ENCODE measurements at regions not wholly inside any gene's neighbourhood (a gene's known extent, or its start where the extent isn't known, plus 50 kb on each side); places are given as distances from the start of the nearest gene placed in this dataset.

DNA sequence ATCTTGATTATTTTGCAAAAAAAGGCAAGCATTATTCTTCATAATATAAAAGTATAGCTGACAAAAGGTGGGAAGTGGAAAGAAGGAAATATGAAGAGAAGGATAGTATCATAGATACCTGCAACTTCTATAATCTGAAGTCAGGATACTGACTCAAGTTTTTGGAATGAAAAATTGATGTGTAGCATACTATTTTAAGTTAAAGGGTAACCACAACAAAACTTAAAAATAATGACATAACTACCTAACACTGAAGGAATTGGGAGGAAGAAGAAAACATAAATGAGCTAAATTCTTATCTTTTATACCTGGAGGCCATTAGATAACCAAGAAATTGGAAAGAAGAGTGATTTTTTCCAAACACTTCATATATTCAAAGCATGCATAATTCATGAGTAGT, 51.8 kb upstream of the TLE1 start:
- no peak for DNase-seq (ENCODE audit: low read depth)
- H3K4me3 ChIP-seq (ENCODE audit: low read depth, low read length), result no peak overlapping the region
- TF ChIP-seq, protein P1, sequence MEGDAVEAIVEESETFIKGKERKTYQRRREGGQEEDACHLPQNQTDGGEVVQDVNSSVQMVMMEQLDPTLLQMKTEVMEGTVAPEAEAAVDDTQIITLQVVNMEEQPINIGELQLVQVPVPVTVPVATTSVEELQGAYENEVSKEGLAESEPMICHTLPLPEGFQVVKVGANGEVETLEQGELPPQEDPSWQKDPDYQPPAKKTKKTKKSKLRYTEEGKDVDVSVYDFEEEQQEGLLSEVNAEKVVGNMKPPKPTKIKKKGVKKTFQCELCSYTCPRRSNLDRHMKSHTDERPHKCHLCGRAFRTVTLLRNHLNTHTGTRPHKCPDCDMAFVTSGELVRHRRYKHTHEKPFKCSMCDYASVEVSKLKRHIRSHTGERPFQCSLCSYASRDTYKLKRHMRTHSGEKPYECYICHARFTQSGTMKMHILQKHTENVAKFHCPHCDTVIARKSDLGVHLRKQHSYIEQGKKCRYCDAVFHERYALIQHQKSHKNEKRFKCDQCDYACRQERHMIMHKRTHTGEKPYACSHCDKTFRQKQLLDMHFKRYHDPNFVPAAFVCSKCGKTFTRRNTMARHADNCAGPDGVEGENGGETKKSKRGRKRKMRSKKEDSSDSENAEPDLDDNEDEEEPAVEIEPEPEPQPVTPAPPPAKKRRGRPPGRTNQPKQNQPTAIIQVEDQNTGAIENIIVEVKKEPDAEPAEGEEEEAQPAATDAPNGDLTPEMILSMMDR (IDR thresholded peaks at IDR 0.05; ENCODE audit: low read depth, low read length, missing control alignments), result no peak

DNA sequence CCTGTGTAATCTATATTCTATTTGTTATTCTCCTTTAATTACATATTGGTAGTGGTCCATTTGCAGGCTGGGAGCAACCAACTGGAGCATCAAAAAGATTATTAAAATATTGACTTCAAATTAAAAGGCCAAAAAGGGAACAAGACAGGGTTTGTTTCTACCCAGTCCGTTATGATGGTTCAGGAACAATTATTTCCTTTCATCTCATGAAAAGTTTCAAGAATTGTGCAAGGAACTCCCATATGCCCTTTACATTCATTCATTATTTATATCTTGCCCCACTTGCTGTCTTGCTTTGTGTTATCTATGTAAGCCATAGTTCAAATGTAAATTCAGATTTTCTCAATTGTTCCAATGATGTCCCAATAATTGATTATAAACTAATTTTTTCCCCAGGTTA, 58.7 kb upstream of the TLE1 start:
- no peak for DNase-seq (ENCODE audit: low read depth)
- no peak overlapping the region for H3K4me3 ChIP-seq (ENCODE audit: low read depth, low read length)
- TF ChIP-seq, protein P1 (IDR thresholded peaks at IDR 0.05; ENCODE audit: low read depth, low read length, missing control alignments), result no peak

DNA sequence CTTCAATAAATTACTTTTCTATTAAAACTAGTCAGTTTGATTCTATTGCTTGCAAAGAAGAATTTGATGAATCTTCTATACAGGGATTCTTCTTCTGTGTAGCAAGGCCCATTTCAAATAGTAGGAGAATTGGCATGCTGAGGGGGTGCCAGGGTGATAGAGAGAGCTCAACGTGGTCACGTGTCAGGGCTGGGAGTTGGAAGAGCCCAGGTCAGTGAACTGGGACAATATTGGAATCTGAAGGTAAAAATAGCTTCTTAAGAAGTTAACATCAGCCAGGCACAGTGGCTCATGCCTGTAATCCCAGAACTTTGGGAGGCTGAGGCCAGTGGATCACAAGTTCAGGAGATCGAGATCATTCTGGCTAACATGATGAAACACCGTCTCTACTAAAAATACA, 64.1 kb upstream of the TLE1 start:
- TF ChIP-seq, protein P1 (IDR thresholded peaks at IDR 0.05; ENCODE audit: low read depth, low read length, missing control alignments), result no peak
- no peak overlapping the region for H3K4me3 ChIP-seq (ENCODE audit: low read depth, low read length)
- no peak for DNase-seq (ENCODE audit: low read depth)

DNA sequence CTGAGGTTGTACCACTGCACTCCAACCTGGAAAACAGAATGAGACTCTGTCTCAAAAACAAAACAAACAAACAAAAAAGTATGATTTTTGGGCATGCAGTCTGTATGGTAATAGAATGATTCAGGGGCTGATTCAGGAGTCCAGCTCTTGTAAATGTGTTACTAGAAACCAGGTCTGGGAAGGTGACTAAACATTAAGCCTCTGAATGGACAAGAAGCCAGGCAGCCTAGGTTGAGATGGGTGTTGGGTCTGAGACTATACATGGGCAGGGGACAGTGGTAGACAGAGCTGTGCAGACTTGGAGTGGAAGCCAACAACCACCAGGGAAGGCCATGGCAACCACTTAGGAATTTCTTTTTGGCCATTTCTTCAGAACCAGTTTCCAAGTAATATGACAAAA, 64.9 kb upstream of the TLE1 start:
- no peak for DNase-seq (ENCODE audit: low read depth)
- H3K4me3 ChIP-seq (ENCODE audit: low read depth, low read length), result no peak overlapping the region
- TF ChIP-seq, protein P1 (IDR thresholded peaks at IDR 0.05; ENCODE audit: low read depth, low read length, missing control alignments), result no peak

DNA sequence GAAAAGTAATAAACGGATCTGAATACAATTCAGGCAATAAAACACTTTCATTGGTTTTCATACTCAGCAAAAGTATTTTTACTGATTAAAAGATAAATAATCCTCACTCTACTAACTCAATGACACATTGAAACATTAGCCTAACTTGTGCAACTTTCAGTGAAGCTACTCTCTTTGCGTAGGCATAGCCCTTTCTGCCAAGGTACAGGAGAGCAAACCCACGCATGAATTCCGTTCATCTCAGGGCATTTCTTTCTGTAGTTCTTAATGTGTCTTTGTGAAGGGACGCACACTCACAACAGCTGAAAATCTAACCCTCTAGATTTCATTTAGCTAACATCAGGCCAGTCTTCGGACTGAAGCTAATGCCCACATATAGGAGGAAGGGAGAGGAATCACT, 66.4 kb upstream of the TLE1 start:
- TF ChIP-seq, protein P1 (IDR thresholded peaks at IDR 0.05; ENCODE audit: low read depth, low read length, missing control alignments), result no peak
- H3K4me3 ChIP-seq (ENCODE audit: low read depth, low read length), result no peak overlapping the region
- no peak for DNase-seq (ENCODE audit: low read depth)

DNA sequence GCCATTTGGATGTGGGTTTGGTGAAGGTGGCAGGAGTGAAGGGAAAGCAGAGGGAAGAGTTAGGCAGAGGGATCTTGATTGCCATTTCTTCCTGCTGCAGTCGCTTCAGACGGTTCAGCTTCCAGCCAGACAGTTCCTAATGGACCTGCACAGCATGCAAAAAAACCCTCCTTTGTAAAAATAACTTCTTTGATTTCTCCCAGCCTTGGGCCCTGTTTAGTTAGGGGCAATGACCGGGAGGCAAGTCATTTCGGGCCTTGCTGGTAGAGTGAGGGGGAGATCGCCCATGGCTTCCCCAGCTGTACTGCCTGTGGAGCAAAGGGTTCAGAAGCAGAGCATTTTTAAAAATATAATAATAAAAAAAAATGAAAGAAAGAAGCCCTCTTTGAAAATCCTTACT, 67.2 kb upstream of the TLE1 start:
- DNase-seq (ENCODE audit: low read depth), result no peak
- no peak overlapping the region for H3K4me3 ChIP-seq (ENCODE audit: low read depth, low read length)
- TF ChIP-seq, protein P1 (IDR thresholded peaks at IDR 0.05; ENCODE audit: low read depth, low read length, missing control alignments), result no peak

DNA sequence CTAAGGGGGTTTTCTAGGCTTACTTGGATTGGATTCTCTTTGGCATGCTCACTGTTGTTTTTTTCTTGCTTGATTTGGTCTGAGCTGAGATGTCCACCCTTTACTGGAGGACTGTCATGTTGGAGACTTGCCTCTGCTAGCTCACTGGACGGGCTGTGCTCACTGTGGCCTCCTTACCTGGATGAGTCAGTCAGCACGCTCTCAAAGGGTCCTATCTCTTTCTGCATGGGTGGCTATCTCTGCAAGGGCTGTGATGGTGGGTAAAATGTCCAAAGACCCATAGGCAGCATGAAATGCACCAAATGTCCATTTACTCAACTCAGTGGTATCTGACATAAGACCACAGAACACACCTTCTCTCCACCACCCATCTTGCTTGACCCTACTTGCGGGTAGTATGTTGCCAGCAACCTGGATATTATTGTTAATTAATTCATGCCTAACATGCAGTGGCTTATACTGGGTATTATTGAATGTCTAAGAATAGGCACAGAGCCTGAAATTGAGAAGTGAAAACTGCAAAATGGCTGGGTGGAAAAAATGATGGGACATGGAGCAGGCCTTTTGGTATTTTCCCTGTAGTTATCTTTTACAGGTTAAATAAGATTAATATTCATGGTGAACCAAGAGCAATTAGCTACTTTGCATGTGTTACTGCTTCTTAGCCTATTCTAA, 68.9 kb upstream of the TLE1 start:
- TF ChIP-seq, protein P1 (IDR thresholded peaks at IDR 0.05; ENCODE audit: low read depth, low read length, missing control alignments), result no peak
- H3K4me3 ChIP-seq (ENCODE audit: low read depth, low read length), result no peak overlapping the region
- no peak for DNase-seq (ENCODE audit: low read depth)

Measured in GM12864 (cell line).